Right lung (tissue), 2 donors: ENCODE measurements at regions not wholly inside any gene's neighbourhood (a gene's known extent, or its start where the extent isn't known, plus 50 kb on each side); places are given as distances from the start of the nearest gene placed in this dataset.
A peak's percentile ranks its signal among the peaks of the same experiment; 100 is the strongest.

ENCODE experiments used
- DNase-seq, 2 donors: peaks; one replicate each; pipeline ENCODE4 v3.0.0-alpha.2; 2013

DNA sequence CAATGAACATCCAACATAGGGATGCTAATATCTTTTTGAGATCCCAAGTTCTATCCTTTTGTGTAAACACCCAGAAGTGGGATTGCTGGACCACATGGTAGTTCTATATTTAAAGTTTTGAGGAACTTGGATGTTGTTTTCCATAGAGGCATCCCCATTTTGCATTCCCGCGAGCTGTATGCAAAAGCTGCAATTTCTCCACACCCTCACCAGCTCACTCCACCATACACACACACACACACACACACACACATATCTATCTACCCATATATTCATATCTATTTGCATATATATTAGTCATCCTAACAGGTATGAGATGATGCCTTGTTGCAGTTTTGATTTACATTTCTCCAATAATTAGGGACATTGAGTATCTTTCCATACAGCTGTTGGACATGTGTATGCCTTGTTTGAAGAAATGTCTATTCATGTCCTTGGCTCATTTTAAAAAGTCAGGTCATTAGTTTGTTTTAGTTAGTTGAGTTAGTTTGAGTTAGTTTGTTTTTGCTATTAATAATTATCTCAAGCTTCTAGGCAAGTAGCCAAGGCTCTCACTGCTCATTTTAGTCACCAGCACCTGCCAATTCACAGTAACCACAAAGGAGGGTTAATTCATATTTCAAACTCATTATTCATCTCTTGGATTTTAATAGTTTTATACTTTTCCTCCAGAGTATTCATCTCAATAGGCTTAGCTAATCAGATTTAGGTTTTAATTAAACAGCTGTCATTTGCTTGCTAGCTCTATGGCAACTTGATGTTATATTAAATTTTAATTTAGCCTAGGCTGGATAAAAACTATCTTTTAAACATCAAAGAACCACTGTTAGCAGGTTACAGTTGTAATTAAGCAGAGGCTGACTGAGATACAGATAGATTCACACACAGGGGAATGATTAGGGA, 1435.9 kb upstream of the TMEM132C start:
- no peak for DNase-seq

DNA sequence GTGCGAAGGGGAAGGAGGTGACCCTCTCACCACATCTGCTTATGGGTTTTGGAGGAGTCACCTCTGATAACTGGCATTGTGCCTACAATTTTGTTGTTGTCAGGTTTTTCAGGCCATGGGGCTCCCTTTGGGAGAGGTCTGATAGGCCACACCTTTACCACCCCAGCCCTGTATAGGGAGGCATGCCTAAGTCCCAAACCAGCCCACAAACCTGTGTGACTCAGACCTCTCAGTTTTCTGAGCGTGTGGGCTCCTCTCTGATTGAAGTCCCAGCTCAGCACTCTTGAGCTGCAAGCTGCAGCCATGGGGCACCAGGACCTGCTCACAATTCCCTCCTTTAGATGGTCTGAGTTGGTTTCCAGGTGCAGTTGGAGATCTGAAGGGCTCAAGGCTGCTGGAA, 1429.3 kb upstream of the TMEM132C start:
- DNase-seq, result no peak

DNA sequence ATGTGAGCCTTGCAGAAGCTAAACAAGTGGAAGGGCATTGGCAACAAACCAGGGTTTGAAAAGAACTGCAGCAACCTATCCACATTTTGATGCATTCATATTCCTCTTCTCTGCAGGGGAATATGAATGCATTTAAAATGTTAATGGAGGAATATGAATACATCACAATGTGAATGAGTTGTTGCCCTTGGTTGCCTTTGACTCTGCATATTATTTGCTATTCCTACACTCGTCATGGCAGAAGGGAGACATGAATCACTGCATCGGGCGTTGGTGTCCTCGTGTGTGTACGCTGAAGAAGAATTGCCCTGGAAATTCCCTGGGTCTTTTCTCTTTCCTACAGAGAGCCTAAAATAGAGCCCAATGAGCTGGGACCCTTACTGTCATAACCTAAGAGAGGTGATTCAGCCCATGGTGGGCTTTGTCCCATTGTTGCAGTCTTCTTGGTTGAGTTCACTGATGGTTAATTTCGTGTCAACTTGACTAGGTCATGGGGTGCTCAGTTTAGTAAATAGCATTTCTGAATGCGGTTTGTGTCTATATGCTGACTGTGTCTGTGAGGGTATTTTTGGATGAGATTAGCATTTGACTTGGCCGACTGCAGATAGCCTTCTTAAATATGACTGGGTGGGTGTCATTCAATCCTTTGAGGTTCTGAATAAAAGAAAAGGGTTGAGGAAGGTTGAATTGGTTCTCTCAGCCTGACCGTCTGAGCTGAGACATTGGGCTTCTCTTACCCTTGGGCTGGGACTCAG, 1422.9 kb upstream of the TMEM132C start:
- DNase-seq, result no peak

DNA sequence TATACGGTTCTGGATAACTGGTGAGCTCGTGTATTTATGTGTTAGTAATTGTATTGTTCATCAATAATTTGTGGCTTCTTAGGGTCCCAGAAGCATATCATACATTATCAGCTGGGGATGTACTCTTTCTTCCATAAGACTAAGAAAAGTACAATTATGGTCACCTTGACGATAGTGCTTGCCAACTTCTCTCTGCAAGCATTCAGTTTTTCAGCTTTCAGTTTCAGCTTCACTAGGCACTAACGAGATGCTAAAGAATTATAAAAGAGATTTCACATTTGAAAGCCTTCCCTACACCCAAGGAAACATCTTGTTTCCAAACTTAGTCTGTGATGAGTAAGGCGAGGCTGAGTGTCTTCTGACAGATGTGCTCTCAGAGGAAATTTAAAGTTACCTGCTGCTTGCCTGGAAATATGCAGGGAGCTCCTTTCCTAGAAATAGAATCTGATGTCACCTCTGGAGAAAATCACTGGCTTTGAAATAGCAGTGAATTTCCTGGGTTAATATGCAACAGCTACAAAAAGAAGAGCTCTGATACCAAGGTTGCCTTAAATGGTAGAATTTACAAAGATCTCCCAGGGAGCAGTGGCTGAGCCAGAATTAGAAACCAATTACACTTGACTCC, 1419.9 kb upstream of the TMEM132C start:
- no peak for DNase-seq

DNA sequence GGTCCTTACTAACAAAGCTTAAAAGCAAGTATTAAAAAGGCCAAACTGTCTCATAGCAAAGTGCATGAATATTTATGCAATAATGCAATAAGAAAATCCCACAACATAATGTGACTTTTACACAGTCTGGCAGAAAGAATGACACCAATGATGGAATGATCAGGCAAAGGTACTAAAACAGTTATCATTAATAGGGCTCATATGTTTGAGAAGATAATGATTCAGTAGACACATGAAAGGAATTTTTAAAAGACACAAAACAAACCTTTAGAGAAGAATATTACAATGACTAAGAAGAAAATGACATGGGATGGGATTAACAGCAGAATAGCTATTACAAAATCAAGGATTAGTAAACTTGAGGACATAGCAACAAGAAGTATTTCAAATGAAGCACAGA, 1411.2 kb upstream of the TMEM132C start:
- DNase-seq, result no peak

DNA sequence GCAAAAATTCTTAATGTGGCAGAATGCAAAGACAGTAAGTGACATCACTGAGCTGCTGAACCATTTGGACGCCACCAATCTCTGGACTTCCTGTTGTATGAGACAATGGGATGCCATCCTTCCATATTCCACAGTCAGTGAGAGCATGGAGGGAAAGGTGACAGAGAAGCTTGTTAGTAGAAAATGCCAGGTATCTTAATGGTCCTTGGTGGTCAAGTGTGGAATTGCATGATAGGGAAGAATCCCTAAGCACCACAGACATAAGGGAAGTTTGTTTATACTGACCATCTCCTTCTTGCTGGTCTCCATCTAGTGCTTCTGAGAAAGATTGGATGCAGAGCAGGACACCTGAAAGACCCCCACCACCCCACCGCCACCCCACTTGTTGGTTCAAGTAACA, 1410.0 kb upstream of the TMEM132C start:
- no peak for DNase-seq

DNA sequence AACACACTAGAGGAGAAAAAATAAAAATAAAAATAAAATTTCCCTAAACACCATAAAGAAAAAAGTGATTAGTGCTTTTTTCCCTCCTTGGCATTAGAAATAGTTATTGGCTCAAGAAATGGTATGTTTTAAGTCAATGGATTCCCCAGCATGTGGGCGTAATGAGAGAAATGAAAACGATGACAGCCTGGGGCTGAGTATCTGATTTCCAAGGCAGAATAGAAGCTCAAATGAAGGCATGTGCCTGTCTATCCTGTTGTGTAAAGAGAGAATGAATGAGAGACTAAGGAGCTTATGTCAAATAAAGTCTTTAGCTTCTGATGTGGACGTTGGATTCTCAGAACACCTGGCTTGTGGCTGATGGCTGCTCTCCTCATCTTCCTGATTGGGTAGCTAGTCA, 1408.4 kb upstream of the TMEM132C start:
- no peak for DNase-seq

DNA sequence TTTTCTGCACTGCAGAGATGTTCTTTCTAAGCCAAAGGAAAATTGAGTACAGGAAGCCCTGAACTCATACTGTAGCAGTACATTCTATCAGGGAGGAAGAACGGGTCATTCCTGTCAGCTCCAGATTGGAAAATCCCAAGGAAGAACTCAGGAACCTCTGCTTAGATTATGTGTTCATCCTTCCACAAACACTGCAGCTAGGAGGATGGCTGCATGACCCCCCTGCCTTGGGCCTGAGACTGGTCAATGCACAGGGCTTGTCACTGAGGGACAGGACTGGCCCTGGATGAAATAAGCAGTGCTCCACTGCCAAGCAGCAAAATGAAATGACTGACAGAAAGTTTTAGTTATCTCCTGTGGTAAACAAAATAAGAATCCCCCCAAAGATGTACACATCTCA, 1406.8 kb upstream of the TMEM132C start:
- DNase-seq, result no peak

DNA sequence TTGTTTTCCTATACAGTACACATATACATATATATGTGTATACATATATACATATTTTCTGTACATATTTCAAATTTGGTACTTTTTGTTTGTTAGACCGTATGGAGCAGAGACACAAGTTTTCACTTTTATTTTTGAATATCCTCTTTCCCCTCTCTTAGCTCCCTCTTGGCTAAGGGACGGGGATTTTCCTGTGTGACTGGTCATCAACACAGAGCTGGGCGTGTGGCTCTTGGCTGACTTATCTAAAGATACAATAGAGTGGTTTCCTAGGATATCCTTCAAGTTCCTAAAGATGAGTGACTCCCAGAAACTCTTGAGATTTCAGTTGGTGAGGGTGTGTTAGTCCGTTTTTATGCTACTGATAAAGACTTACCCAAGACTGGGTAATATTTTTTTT, 1404.5 kb upstream of the TMEM132C start:
- DNase-seq, result no peak

DNA sequence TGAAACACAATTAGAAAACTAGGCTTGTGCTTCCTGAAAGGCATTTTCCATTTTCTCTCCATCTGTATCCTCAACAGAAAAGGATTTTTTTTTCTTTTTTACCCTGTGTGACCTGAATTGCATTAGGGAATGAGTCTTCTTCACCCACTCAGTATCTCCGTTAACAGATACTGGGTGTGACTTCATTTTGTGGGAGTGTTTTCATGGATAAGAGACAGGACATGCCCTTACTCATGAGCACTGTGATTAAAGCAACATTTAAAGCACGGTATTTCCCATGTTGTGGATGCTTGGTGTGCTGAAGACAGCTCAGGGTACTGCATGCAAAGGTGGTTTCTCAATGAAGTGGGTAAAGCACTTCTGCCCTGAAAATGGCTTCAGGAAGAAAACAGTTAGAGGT, 1397.3 kb upstream of the TMEM132C start:
- no peak for DNase-seq

DNA sequence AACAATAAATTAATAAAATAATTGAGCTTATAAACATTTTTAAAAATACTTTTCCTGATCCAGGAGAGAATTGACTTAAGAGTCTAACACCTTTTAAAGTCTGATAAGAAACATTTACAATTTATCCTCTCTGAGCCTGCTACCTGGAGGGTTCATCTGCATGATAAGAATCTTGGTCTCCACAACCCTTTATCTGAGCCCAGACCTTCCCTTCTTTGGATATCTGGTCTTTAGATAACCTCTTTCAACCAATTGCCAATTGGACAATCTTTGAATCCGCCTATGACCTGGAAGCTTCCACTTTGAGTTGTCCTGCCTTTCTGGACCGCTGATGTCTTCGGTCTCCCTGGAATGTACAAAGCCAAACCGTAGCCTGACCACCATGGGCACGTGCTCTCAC, 1393.3 kb upstream of the TMEM132C start:
- no peak for DNase-seq

DNA sequence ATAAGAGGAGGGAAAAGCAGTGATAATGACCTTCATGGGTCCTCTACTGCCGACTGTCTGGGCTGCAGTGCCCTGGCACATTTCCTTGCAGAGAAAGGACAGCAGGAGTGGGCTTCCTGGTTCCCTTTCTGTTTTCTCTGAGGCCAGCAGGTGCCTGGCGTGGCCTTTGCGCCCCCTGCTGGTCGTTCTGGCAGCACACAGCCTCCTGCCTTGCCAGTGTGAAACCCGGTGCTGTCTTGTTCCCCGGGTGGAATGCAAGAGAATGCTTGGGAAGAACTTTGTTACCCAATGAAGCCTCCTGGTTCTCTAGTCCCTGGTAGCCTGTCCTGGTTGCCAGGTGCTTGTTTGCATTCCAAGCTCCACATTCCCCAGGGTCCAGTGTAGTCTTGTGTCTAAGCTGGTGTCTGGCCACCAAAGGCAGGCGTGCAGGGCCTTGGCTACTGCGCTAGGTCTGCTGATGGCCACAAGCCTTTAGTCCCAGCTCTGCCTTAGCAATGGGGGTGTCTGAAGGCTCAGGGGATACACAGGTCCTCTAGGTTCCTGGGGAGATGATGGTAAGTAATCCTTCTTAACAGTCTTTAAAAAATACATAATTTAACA, 1392.4 kb upstream of the TMEM132C start:
- DNase-seq, result peak; percentile 31 to 42

DNA sequence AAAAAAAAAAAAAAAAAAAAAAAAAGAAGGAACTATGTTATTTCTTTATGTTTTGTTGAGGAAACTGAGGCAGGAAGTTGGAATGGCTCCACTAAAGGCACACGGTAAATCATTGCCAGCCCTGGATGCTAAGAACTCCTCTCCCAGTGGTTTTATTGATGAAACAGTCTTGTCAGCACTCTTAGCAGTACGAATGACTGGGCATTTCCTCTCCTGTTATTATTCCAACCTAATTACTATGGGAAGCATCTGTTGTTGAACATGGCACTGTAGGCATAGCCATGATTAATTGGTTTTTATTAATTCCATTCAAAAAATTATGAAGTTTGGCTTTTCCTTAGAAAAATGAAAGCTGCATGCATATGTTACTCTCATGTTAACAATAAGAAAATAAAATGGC, 1387.1 kb upstream of the TMEM132C start:
- DNase-seq, result no peak

DNA sequence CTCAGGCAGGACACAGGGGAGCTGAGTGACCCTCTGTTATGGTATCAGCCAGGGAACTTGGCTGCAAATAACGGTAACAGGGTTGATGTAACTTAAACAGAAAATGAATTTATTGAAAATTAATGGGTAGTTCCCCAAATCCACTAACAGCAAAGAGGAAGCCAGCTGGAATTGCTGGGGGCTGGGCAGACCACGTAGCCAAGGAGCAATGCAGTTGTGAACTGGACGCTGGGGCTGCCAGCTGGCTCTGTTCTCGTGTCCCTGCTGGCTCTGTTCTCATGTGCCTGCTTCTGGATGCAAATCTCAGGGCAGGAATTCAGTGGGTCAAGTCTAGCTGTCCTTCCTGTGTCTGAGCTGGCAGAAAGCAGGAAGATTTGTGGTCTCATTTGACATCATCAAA, 1383.3 kb upstream of the TMEM132C start:
- peak; percentile 47 to 74 for DNase-seq

DNA sequence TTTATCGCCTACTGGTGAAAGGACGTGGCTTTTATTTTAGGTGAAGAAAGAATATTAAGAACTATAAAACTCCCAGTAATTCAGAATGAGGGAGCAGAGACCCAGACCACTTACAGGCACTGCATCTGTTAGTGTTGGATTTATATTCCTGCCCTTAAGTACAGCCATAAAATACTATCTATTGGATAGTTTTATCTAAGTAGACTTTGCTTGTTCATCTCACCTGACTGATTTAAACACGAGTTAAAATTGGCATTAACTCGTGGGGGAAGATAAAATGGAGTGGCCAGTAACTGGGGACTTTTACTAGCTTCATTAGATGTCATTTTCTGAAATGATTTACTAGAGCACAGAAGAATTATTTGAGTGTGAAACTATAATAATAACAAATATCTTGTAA, 1377.5 kb upstream of the TMEM132C start:
- DNase-seq, result no peak

DNA sequence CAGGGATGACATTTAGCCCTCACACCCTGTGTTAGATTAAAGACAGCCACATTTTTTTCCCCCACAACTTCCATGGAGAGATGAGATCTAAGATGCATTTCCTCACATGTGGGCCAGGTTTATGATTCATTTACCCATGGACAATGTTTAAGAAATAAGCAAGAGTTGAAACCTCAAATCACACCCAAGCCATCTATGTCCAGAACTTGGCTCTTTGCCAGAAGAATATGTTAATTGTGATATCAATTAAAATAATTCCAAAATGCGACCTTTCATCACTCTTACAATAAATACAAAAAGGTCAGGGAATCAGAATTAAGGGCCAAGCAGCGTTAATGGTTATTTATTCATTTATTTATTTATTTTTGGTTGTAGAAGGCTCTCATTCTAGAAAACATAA, 1376.9 kb upstream of the TMEM132C start:
- no peak for DNase-seq

DNA sequence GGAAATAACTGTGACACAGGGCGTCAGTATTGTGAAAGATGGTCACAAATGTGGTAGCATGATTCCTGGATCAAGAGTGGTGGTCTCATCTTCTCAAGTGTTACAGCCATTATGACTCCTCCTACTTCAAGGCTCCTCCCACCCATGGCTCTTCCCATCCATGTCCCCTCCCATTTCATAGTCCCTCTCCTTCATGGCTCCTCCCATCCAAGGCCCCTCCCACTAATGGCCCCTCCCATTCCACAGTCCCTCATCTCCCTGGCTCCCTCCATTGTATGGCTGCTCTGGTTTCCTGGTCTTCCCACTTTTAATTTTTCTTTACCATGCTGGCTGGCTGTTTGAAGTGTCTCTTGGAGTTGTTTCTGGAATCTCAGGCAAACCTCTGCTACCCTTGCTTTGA, 1375.2 kb upstream of the TMEM132C start:
- no peak for DNase-seq

DNA sequence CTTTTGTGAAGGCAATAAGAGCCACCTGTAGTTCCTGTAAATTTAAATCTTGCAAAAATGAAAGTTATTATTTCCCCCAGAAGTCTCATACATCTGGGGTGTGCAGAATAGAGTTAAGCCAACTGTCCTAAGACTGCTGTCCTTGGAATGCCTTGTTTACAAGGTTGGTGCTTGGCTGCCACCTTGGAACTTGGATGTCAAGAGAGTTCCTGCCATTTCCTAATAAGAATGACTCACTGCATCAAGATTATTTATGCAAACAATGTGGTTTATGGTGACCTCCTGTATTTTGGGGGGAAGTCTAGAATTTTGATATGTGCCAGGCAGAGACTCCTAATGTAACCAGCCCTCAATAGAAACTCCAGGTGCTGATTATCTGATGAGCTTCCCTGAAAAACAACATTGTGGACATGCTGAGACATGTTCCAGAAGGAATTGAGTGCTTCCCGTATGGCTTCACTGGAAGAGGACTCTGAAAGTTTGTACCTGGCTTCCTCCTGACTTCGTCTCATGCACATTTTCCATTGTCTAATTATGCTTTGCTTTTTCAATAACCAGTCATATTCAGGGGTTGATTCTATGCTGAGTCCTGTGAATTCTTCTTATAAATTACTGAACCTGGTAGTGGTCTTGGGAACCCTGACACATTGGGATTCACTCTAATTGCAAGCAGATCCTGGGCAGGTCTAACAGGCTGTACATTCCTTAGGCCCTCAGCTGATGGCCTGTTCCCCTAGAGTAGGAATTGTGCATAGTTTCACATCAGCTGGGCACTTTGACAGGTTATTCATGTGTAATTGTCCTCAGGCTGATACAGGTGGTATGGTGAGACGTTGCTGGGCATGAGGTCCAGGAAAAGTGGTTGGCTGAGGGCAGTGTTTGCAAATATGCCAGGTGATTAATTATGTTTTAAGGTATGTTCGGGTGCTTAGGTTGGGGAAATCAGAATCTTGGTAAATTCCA, 1370.7 kb upstream of the TMEM132C start:
- no peak for DNase-seq

DNA sequence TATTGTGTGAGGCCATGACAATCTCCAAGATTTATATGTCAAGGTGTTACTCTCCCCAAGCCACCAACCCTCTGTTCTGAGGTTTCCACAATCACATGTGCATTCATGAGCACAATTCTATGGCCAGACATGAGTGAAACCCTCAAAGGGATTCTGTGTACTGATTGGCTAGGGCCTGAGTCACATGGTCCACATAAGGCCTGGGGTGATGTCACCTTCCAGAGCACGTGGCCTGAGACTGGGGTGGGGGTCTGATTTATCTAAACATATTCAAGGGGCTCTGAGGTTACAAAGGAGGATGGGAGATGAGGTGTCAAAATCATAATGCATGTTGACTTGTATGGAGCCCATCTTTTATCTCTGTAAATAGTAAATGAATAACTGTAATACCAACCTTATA, 1369.9 kb upstream of the TMEM132C start:
- DNase-seq, result no peak

DNA sequence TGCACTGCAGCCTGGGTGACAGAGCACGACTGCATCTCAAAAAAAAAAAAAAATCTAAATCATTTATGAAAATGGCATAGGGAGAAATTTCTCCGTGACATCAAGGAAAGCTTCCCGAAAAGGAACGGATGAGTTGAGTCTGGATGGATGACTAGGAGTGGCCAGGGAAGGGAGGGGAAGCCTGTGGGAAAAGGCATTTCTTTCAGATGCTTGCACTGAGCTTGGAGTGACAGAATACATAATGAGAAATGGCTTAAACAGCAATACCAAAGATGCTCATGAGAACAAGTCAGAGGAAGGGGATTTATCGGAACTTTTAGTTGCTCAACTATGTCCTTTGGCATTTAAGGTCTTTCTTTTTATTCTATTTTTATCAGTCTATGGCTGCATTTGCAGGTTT, 1369.2 kb upstream of the TMEM132C start:
- no peak for DNase-seq

DNA sequence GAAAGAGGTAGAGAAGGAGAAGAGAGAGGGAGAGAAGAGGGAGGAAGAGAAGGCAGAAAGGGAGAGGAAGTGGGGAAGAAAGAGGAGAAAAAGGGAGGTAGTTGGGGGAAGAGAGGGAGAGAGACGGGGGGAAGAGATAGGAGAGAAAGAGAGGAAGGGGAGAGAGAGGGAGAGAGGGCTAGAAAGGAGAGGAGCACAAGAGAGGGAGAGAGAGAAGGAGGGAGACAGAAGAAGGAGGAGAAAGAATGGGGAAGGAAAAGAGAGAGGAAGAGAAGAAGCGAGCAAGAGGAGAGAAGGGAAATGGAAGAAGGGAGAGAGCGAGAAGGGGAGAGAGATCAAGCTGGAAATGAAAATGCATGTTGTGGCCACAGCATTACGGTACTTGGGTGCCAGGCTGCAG, 1368.4 kb upstream of the TMEM132C start:
- no peak for DNase-seq
